PC-3 (cell line): ENCODE measurements at regions not wholly inside any gene's neighbourhood (a gene's known extent, or its start where the extent isn't known, plus 50 kb on each side); places are given as distances from the start of the nearest gene placed in this dataset.

ENCODE experiments used
- ATAC-seq: fragments of 200-7000 bp; cut with Tn5 transposase; 2 replicates; pipeline ENCODE4 v1.9.1; 2020; ENCODE audit warnings: mild to moderate bottlenecking, moderate library complexity
- BruUV-seq: library from RNA; stranded (reverse); fragments of 400-500 nt; replicated peaks from 2 replicates; lab custom pipeline; 2021; lab: Mats Ljungman, UMichigan
- CTCF ChIA-PET: fragments of 300-600 bp; sonication (Branson Sonifier 250); formaldehyde crosslinking; loops from one replicate; lab custom pipeline; 2022; ENCODE audit warnings: antibody characterized with exemption; lab: Charles Lee
- POLR2A ChIA-PET: fragments of 300-600 bp; sonication (Branson Sonifier 250); formaldehyde crosslinking; loops from one replicate; lab custom pipeline; 2022; ENCODE audit warnings: antibody characterized with exemption; ENCODE audit not compliant: unreplicated experiment; lab: Charles Lee
- DNase-seq: peaks from one replicate; pipeline ENCODE4 v3.0.0-alpha.2; 2015
- H2AFZ ChIP-seq: fragments of 300-600 bp; sonication (generic); 2 replicates; pipeline ENCODE4 v1.6.0; 2016; ENCODE audit warnings: antibody characterized with exemption, low read length
- H3F3A ChIP-seq: fragments of 300-600 bp; sonication (generic); one replicate; pipeline ENCODE4 v1.6.0; 2017; ENCODE audit warnings: antibody characterized with exemption, low read length, control low read depth, mild to moderate bottlenecking; ENCODE audit not compliant: unreplicated experiment
- H3K27ac ChIP-seq: fragments of 300-600 bp; sonication (generic); 2 replicates; pipeline ENCODE4 v1.5.1; 2016; ENCODE audit warnings: mild to moderate bottlenecking, low read length
- H3K27me3 ChIP-seq: fragments of 300-600 bp; sonication (generic); 2 replicates; pipeline ENCODE4 v1.6.1; 2016; ENCODE audit warnings: low read length, mixed read lengths
- H3K36me3 ChIP-seq: fragments of 300-600 bp; sonication (generic); 2 replicates; pipeline ENCODE4 v1.6.1; 2016; ENCODE audit warnings: low read depth, mixed run types, low read length, mixed read lengths
- H3K4me1 ChIP-seq: fragments of 300-600 bp; sonication (generic); 2 replicates; pipeline ENCODE4 v1.5.1; 2016; ENCODE audit warnings: low read length; ENCODE audit not compliant: insufficient read depth
- H3K4me2 ChIP-seq: fragments of 300-600 bp; sonication (generic); 2 replicates; pipeline ENCODE4 v1.6.0; 2016; ENCODE audit warnings: low read length
- H3K4me3 ChIP-seq: fragments of 300-600 bp; sonication (generic); 2 replicates; pipeline ENCODE4 v1.5.1; 2016; ENCODE audit warnings: mild to moderate bottlenecking, low read length, mixed read lengths
- H3K79me2 ChIP-seq: fragments of 300-600 bp; sonication (generic); 2 replicates; pipeline ENCODE4 v1.6.1; 2017; ENCODE audit warnings: low read length, mixed read lengths
- H3K9ac ChIP-seq: fragments of 300-600 bp; sonication (generic); 2 replicates; pipeline ENCODE4 v1.6.0; 2016; ENCODE audit warnings: mild to moderate bottlenecking, low read length
- H3K9me2 ChIP-seq: fragments of 300-600 bp; sonication (generic); replicated peaks from 2 replicates; pipeline ENCODE4 v1.6.1; 2016; ENCODE audit warnings: mixed run types, low read length, mixed read lengths
- H3K9me3 ChIP-seq: fragments of 300-600 bp; sonication (generic); 2 replicates; pipeline ENCODE4 v1.6.1; 2016; ENCODE audit warnings: low read length, mixed read lengths
- H4K20me1 ChIP-seq: fragments of 300-600 bp; sonication (generic); 2 replicates; pipeline ENCODE4 v1.6.1; 2016; ENCODE audit warnings: low read length, mixed read lengths
- EZH2 ChIP-seq: fragments of 300-600 bp; sonication (generic); IDR thresholded peaks from one replicate; pipeline ENCODE4 v1.6.1; 2017; ENCODE audit warnings: antibody characterized with exemption, mild to moderate bottlenecking, low read length; ENCODE audit not compliant: unreplicated experiment
- EZH2phosphoT487 ChIP-seq: fragments of 300-600 bp; sonication (generic); IDR thresholded peaks from 2 replicates; pipeline ENCODE4 v1.6.1; 2018; ENCODE audit warnings: mild to moderate bottlenecking, antibody characterized with exemption, low read length, borderline replicate concordance
- intact Hi-C: fragments of 100-400 bp; cut with micrococcal nuclease; formaldehyde crosslinking; loops from 2 replicates; pipeline ENCODE4 v1.9.0; 2023
- TF ChIP-seq, protein P1 (sequence below): fragments of 300-600 bp; sonication (generic); conservative IDR thresholded peaks from 2 replicates; pipeline ENCODE4 v1.5.1; 2017; ENCODE audit warnings: antibody characterized with exemption, low read depth, mild to moderate bottlenecking, low read length

DNA sequence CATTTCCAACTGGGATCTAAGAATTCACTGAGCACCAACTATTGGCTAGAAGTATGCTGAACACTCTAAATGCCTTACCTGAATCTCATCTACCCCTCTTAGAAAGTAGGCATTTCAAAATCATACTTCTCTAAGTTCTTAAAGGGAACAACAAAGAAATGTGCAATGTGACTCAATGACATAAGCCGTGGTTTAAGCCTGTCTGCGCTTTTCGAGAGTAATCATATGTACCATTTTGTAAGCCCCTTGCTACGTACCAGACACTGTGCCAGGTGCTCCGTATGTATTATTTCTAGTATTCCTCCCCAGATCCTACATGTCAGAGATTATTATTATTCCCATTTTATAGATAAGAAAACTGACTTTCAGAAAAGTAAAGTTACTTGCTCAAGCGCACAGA, 454.2 kb downstream of the SETD4 start:
- H4K20me1 ChIP-seq = no peaks in the 10 kb centered on the region
- no peaks in the 10 kb centered on the region for H3K79me2 ChIP-seq
- intact Hi-C loops = no loop called here
- H3K9me2 ChIP-seq = no peaks in the 10 kb centered on the region
- TF ChIP-seq EZH2 (no peak), EZH2phosphoT487 (no peak)
- TF ChIP-seq, protein P1, sequence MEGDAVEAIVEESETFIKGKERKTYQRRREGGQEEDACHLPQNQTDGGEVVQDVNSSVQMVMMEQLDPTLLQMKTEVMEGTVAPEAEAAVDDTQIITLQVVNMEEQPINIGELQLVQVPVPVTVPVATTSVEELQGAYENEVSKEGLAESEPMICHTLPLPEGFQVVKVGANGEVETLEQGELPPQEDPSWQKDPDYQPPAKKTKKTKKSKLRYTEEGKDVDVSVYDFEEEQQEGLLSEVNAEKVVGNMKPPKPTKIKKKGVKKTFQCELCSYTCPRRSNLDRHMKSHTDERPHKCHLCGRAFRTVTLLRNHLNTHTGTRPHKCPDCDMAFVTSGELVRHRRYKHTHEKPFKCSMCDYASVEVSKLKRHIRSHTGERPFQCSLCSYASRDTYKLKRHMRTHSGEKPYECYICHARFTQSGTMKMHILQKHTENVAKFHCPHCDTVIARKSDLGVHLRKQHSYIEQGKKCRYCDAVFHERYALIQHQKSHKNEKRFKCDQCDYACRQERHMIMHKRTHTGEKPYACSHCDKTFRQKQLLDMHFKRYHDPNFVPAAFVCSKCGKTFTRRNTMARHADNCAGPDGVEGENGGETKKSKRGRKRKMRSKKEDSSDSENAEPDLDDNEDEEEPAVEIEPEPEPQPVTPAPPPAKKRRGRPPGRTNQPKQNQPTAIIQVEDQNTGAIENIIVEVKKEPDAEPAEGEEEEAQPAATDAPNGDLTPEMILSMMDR = no peak
- H2AFZ ChIP-seq = no peak overlapping the region
- peak overlapping the region; percentile 3; the same call in 1 of the 2 replicates for H3K4me2 ChIP-seq
- ATAC-seq (no peak), DNase-seq (no peak)
- peaks cover 7% of the 10 kb centered on the region; the same call in 1 of the 2 replicates for H3K4me1 ChIP-seq
- H3F3A ChIP-seq = no peaks in the 10 kb centered on the region
- H3K4me3 ChIP-seq = no peak overlapping the region
- no peaks in the 10 kb centered on the region for H3K9me3 ChIP-seq
- no peak overlapping the region for H3K9ac ChIP-seq
- BruUV-seq = no TSS peak
- no peaks in the 10 kb centered on the region for H3K27me3 ChIP-seq
- no peaks in the 10 kb centered on the region for H3K36me3 ChIP-seq
- peak overlapping the region; percentile 41 for H3K27ac ChIP-seq
- POLR2A ChIA-PET = no interaction called here
- CTCF ChIA-PET = no interaction called here

- Histone ChIP-seq H3K4me1 (peaks cover 7% of the 10 kb centered on the region; the same call in 1 of the 2 replicates), H3K4me3 (no peak overlapping the region), H4K20me1 (no peaks in the 10 kb centered on the region), H3K36me3 (no peaks in the 10 kb centered on the region), H3K4me2 (no peak overlapping the region), H2AFZ (no peak overlapping the region), H3K9me3 (no peaks in the 10 kb centered on the region), H3K9me2 (no peaks in the 10 kb centered on the region), H3K79me2 (no peaks in the 10 kb centered on the region), H3K9ac (no peak overlapping the region), H3K27ac (no peak overlapping the region), H3F3A (no peaks in the 10 kb centered on the region), H3K27me3 (no peaks in the 10 kb centered on the region)
- CTCF ChIA-PET = no interaction called here
- no TSS peak for BruUV-seq
- ATAC-seq (no peak), DNase-seq (no peak)
- POLR2A ChIA-PET = no interaction called here
- TF ChIP-seq, protein P1 = peak; percentile 46; the same call in 1 of the 2 replicates
- TF ChIP-seq EZH2phosphoT487 = no peak
- intact Hi-C loops = no loop called here
Measured at GRCh38 chr21:35603494-35603893, 456.8 kb downstream of the SETD4 start.

DNA sequence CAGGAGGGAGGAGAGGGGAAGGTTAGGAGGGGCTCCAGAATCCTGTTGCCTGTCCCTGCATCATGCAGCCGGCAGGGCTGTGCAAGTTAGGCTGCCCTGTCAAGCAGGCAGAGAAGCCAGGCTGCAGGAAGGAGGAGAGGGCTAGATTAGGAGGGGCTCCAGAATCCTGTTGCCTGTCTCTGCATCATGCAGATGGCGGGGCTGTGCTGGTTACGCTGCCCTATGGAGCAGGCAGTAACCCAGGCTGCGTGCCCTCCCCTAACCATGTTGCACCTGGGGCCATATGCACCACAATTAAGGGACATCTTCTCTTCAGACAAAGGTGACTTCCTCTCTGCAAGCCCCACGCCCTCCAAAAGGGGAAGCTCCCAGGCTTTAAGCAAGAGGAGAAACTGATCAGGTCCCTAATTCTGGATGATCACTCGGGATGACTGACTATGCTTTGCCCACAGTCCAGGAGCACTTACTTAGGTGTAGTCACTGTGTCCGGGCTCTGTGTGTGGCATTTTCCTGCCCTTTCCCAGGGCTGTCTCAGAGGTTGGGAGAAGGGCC, 457.4 kb downstream of the SETD4 start:
- CTCF ChIA-PET = no interaction called here
- Histone ChIP-seq H2AFZ (no peak overlapping the region), H3K9me3 (no peaks in the 10 kb centered on the region), H3K4me2 (no peak overlapping the region), H3F3A (no peaks in the 10 kb centered on the region), H3K4me3 (no peak overlapping the region), H3K27me3 (no peaks in the 10 kb centered on the region), H3K4me1 (peaks cover 7% of the 10 kb centered on the region; the same call in 1 of the 2 replicates), H3K27ac (no peak overlapping the region), H4K20me1 (no peaks in the 10 kb centered on the region), H3K9ac (no peak overlapping the region), H3K36me3 (no peaks in the 10 kb centered on the region), H3K9me2 (no peaks in the 10 kb centered on the region), H3K79me2 (no peaks in the 10 kb centered on the region)
- BruUV-seq = no TSS peak
- DNase-seq (no peak), ATAC-seq (no peak)
- intact Hi-C loops = no loop called here
- POLR2A ChIA-PET = no interaction called here
- TF ChIP-seq EZH2 (no peak), EZH2phosphoT487 (no peak)
- TF ChIP-seq, protein P1 = no peak
